K562 (cell line): ENCODE measurements at regions not wholly inside any gene's neighbourhood (a gene's known extent, or its start where the extent isn't known, plus 50 kb on each side); places are given as distances from the start of the nearest gene placed in this dataset.

Experiments
- CEBPG ChIP-seq, 3 experiments: fragments of 200-800 bp in 1 of 3; sonication (Bioruptor generic) in 1 of 3; sonication (generic) in 1 of 3; formaldehyde crosslinking in 1 of 3; IDR thresholded peaks in 2 of 3; conservative IDR thresholded peaks in 1 of 3; 2 replicates each; pipeline versions ENCODE4 v1.6.1 to v1.8.0; 2016 to 2022; ENCODE audit warnings: missing compliant biosample characterization in 2 of 3, missing genetic modification characterization in 2 of 3, mild to moderate bottlenecking in 1 of 3, missing genetic modification reagents in 1 of 3
- DDX20 ChIP-seq: fragments of 450-650 bp; IDR thresholded peaks from 2 replicates; pipeline ENCODE4 v1.6.1; 2016; ENCODE audit warnings: missing genetic modification characterization, low read depth, mild to moderate bottlenecking, missing compliant biosample characterization, moderate library complexity
- DIDO1 ChIP-seq: fragments of 450-650 bp; IDR thresholded peaks from 2 replicates; pipeline ENCODE4 v1.6.1; 2016; ENCODE audit warnings: low read depth, missing biosample characterization, missing genetic modification characterization
- ESRRA ChIP-seq: fragments of 450-650 bp; IDR thresholded peaks from 2 replicates; pipeline ENCODE4 v1.6.1; 2014; ENCODE audit warnings: low read depth, mild to moderate bottlenecking, moderate library complexity, borderline replicate concordance
- HDAC2 ChIP-seq: fragments of 450-650 bp; IDR thresholded peaks from 2 replicates; pipeline ENCODE4 v1.6.1; 2016; ENCODE audit warnings: mild to moderate bottlenecking
- HES1 ChIP-seq: fragments of 450-650 bp; IDR thresholded peaks from 2 replicates; pipeline ENCODE4 v1.6.1; 2016; ENCODE audit warnings: low read depth, mild to moderate bottlenecking, moderate library complexity
- HIVEP1 ChIP-seq: fragments of 250-450 bp; sonication (Bioruptor Pico); IDR thresholded peaks from 2 replicates; pipeline ENCODE4 v1.4.0; 2020; ENCODE audit warnings: mild to moderate bottlenecking
- HOXB6 ChIP-seq: fragments of 250-450 bp; sonication (Bioruptor Pico); IDR thresholded peaks from 2 replicates; pipeline ENCODE4 v1.5.1; 2022; ENCODE audit warnings: mild to moderate bottlenecking, borderline replicate concordance
- JUN ChIP-seq, 2 experiments: sonication (generic) in 1 of 2; formaldehyde crosslinking in 1 of 2; IDR thresholded peaks; 2 replicates each; pipeline versions ENCODE4 v1.6.1 to v1.8.0; 2012 to 2022; ENCODE audit warnings: borderline replicate concordance in 2 of 2, mild to moderate bottlenecking in 2 of 2, improper control_type of control experiment in 1 of 2, low read depth in 1 of 2, low read length in 1 of 2, missing genetic modification reagents in 1 of 2
- POLR2AphosphoS5 ChIP-seq: IDR thresholded peaks from 2 replicates; pipeline ENCODE4 v1.6.1; 2011; ENCODE audit warnings: mild to moderate bottlenecking, low read depth, low read length, moderate library complexity; ENCODE audit not compliant: control insufficient read depth, insufficient read depth
- POLR2G ChIP-seq: fragments of 200-400 bp; formaldehyde crosslinking; IDR thresholded peaks from 2 replicates; pipeline ENCODE4 v1.6.1; 2017; ENCODE audit warnings: low read depth, mild to moderate bottlenecking, antibody characterized with exemption, low read length, moderate library complexity
- POLR2H ChIP-seq: IDR thresholded peaks from 2 replicates; pipeline ENCODE4 v1.6.1; 2016; ENCODE audit warnings: missing genetic modification characterization, low read depth, mild to moderate bottlenecking, control low read depth, missing compliant biosample characterization, moderate library complexity
- RFX1 ChIP-seq: fragments of 450-650 bp; IDR thresholded peaks from 2 replicates; pipeline ENCODE4 v1.6.1; 2016; ENCODE audit warnings: mild to moderate bottlenecking, moderate library complexity
- RNF2 ChIP-seq: sonication (generic); IDR thresholded peaks from 2 replicates; pipeline ENCODE4 v1.6.1; 2016
- SPI1 ChIP-seq: IDR thresholded peaks from 2 replicates; pipeline ENCODE4 v1.6.1; 2011; ENCODE audit warnings: low read depth, low read length, control low read depth, borderline replicate concordance
- STAT5B ChIP-seq: fragments of 250-450 bp; sonication (Bioruptor Pico); IDR thresholded peaks from 2 replicates; pipeline ENCODE4 v1.8.0; 2021; ENCODE audit warnings: mild to moderate bottlenecking, inconsistent platforms
- TFAM ChIP-seq: fragments of 250-450 bp; sonication (Bioruptor Pico); conservative IDR thresholded peaks from 2 replicates; pipeline ENCODE4 v1.5.0; 2021; ENCODE audit warnings: mild to moderate bottlenecking, moderate library complexity
- ZFX ChIP-seq: sonication (generic); formaldehyde crosslinking; IDR thresholded peaks from 2 replicates; pipeline ENCODE4 v1.8.0; 2022; ENCODE audit warnings: mild to moderate bottlenecking, missing genetic modification reagents, moderate library complexity
- ZNF280B ChIP-seq: fragments of 250-450 bp; sonication (Bioruptor Pico); IDR thresholded peaks from 2 replicates; pipeline ENCODE4 v1.5.1; 2021; ENCODE audit warnings: mild to moderate bottlenecking
- ZNF395 ChIP-seq: fragments of 200-800 bp; sonication (Bioruptor generic); IDR thresholded peaks from 2 replicates; pipeline ENCODE4 v1.6.1; 2017; ENCODE audit warnings: missing genetic modification characterization, missing compliant biosample characterization
- ZNF644 ChIP-seq: fragments of 200-800 bp; sonication (Bioruptor generic); IDR thresholded peaks from 2 replicates; pipeline ENCODE4 v1.6.1; 2016; ENCODE audit warnings: low read depth, missing genetic modification characterization, missing compliant biosample characterization
- ZNF740 ChIP-seq, 3 experiments: fragments of 200-800 bp in 1 of 3; sonication (Bioruptor generic) in 1 of 3; sonication (generic) in 1 of 3; formaldehyde crosslinking in 1 of 3; IDR thresholded peaks; 2 replicates each; pipeline versions ENCODE4 v1.6.1 to v1.8.0; 2016 to 2022; ENCODE audit warnings: mild to moderate bottlenecking in 2 of 3, missing compliant biosample characterization in 2 of 3, missing genetic modification characterization in 2 of 3, missing genetic modification reagents in 1 of 3

GRCh38 chr2:12168791-12169388, 422.5 kb downstream of the LPIN1 start (continued):
- TF ChIP-seq TFAM (CRISPR knock-in tag) (no peak), ESRRA (0 out of 2 replicates have a peak, but pooled peaks have one; percentile 9), HES1 (no peak), HOXB6 (CRISPR knock-in tag) (no peak), RFX1 (no peak), POLR2H (tag) (no peak), SPI1 (0 out of 2 replicates have a peak, but pooled peaks have one; percentile 9), DDX20 (tag) (peak; percentile 42; the same call in 1 of the 2 replicates), ZNF395 (CRISPR knock-in tag) (peak; percentile 45; the same call in 1 of the 2 replicates), DIDO1 (no peak), ZNF644 (tag) (0 out of 2 replicates have a peak, but pooled peaks have one; percentile 42), STAT5B (CRISPR knock-in tag) (no peak), RNF2 (no peak), HIVEP1 (CRISPR knock-in tag) (no peak), HDAC2 (no peak), CEBPG (CRISPR knock-in tag; IDR thresholded peaks at IDR 0.05) (no peak), CEBPG (tag; conservative IDR thresholded peaks at IDR 0.05 in 1 of 2, IDR thresholded peaks at IDR 0.05 in 1 of 2) (peak; percentile 50 to 55; a peak in 3 of 4 replicates), ZFX (CRISPR knock-in tag) (peak; percentile 29; the same call in 1 of the 2 replicates), JUN (IDR thresholded peaks at IDR 0.05; ENCODE audit: borderline replicate concordance, low read depth, low read length) (peak; percentile 16; the same call in 1 of the 2 replicates), JUN (CRISPR knock-in tag; IDR thresholded peaks at IDR 0.05; ENCODE audit: borderline replicate concordance) (no peak), POLR2G (no peak), ZNF740 (CRISPR knock-in tag; IDR thresholded peaks at IDR 0.05) (no peak), ZNF740 (tag; IDR thresholded peaks at IDR 0.05) (no peak), POLR2AphosphoS5 (no peak), ZNF280B (CRISPR knock-in tag) (no peak)
